RPMI8226 (cell line): ENCODE measurements at regions not wholly inside any gene's neighbourhood (a gene's known extent, or its start where the extent isn't known, plus 50 kb on each side); places are given as distances from the start of the nearest gene placed in this dataset.
"Not testable (repeated sequence)": the region's sequence is repeated elsewhere in the genome, so short reads cannot be mapped to it uniquely, and the experiment has no call there.

ENCODE experiments used
- DNase-seq: peaks from one replicate; pipeline ENCODE4 v3.0.0-alpha.2; 2015

DNA sequence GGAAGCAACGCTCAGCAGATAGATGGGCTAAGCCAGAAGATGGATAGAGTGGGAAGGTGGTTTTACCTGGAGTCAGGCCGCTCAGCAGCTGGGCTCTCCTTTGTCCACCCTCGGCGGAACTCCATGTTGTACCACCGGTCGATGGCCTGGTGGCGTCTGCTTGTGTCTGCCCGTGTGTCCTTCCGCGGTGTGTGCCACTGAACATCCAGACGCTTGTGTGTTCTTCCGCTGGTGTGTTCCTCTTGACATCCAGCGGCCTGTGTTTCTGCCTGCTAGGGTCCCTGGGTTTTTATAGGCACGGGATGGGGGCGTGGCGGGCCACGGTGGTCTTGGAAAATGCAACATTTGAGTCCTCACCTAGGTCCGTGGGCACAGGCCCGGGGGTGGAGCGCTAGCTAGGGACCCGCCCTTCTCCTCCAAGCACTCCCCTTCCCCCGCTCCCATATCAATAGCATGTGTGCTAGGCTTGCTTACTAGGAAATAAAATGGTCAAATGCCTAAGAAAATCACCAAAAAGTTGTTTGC lies 1431.7 kb upstream of the ACVR2A start:
- no peak for DNase-seq

DNA sequence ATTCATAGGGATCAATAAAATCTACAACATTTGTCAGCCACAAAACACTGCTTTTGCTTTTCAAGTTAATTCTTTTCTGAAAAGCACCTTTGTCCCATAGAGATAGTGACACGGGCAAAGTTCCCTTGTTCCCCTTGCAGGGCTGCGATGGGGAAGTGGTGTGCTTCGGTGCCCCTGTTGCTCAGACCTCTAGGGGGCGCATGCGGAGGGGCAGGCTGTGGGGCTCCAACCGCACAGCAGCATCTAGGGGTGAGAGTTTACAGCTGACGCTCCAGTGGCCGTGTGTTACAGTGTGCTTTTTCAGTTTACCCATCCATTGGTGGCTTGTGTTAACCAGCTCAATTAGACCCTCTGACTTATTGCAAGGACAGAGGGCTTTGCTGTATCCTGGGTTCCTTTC lies 1432.2 kb upstream of the ACVR2A start:
- DNase-seq: peak; percentile 44

DNA sequence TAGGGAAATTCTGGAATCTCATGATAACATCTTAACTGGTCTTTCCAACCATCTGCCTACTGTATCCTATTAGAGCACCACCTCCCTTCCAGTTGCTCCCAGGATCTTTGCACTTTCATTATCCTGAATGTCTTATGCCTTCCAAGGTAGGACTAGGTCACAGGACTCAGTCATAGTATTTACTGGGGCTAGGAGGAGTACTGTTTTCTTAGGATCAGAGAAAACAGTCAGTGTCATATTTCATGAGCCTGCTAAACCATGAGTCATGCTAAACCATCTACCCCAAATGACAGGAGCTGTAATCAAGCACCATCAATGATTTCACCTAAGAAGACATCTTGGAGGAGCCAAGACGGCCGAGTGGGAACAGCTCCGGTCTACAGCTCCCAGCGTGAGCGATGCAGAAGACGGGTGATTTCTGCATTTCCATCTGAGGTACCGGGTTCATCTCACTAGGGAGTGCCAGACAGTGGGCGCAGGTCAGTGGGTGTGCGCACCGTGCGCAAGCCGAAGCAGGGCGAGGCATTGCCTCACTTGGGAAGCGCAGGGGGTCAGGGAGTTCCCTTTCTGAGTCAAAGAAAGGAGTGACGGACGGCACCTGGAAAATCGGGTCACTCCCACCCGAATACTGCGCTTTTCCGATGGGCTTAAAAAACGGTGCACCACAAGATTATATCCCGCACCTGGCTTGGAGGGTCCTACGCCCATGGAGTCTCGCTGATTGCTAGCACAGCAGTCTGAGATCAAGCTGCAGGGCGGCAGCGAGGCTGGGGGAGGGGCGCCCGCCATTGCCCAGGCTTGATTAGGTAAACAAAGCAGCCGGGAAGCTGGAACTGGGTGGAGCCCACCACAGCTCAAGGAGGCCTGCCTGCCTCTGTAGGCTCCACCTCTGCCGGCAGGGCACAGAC lies 1439.2 kb upstream of the ACVR2A start:
- DNase-seq: not testable (repeated sequence)

DNA sequence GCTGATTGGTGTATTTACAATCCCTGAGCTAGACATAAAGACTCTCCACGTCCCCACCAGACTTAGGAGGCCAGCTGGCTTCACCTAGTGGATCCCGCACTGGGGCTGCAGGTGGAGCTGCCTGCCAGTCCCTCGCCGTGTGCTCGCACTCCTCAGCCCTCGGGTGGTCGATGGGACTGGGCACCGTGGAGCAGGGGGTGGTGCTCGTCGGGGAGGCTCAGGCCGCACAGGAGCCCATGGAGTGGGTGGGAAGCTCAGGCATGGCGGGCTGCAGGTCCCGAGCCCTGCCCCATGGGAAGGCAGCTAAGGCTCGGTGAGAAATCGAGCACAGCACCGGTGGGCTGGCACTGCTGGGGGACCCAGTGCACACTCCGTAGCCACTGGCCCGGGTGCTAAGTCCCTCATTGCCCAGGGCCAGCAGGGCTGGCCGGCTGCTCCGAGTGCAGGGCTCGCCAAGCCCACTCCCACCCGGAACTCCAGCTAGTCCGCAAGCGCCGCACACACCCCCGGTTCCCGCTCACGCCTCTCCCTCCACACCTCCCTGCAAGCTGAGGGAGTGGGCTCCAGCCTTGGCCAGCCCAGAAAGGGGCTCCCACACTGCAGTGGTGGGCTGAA lies 1441.2 kb upstream of the ACVR2A start:
- DNase-seq: not testable (repeated sequence)

DNA sequence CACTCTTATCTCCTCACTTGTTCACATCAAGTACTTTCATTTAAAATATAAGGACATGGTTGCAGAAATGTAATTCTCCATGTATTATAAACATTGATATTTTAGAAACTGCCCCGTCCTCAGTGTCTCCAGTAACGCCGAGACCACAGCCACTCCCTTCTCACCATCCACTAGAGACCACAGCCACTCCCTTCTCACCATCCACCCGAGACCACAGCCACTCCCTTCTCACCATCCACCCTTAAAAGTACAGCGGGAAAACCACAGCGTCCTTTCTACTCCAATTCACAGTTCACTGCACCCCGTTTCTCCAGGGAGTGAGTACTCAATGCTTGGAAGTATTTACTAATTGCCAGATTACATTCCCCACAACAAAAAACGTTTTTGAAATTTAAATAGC lies 1452.2 kb upstream of the ACVR2A start:
- DNase-seq: no peak

DNA sequence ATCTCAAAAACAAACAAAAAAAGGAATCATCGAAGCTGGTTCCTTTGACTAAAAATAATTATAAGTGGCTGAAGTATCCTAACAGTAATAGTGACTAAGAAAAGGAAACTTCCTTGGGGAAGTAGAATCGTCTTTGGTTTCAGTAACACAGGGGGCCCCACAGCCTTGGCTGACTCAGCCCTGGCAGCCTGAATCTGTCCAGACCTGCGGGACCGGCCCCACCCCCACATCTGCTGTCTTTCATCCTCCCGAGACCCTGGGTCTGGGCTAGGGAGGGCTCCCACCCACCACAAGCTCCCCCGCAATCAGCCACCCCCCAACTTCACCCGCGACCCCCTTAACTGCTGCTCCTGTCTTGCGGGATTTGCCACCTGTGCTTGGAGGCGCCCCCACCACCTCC lies 1452.6 kb upstream of the ACVR2A start:
- no peak for DNase-seq

DNA sequence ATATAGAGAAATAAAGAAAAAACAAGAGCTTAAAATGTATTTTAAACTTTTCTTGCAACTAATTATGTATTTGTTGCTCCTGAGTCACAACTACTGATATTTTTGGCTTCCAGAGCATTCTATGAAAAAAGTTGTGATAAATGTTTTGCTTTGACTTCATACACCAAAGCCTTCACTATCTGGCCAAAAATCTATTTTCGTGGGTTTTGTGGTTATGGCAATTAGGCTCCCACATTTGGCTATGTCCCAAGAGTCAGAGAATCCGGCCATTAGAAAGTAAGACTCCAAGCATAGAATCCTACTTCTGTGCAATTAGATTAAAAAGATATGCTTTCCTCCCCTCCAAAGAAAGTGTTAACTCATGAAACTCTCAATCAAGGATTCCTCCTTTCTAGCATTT lies 1456.1 kb upstream of the ACVR2A start:
- DNase-seq: peak; percentile 15

DNA sequence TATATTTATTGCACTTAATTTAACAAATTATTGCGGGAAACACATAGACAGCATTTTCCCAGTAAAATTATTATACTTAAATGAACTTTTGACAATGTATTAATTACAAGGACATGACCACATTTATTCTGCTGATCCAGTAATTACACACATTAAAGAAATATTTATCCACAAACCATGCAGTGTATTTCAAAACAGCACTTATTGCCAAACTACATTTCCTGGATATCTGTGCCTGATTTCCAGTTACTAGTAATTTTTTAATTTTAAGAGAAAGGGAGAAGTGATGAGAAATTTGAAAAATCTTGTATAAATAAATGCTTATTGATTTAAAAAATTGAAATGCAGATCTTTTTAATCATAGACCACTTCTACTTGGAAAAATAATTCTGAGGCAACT lies 1458.7 kb upstream of the ACVR2A start:
- DNase-seq: no peak

DNA sequence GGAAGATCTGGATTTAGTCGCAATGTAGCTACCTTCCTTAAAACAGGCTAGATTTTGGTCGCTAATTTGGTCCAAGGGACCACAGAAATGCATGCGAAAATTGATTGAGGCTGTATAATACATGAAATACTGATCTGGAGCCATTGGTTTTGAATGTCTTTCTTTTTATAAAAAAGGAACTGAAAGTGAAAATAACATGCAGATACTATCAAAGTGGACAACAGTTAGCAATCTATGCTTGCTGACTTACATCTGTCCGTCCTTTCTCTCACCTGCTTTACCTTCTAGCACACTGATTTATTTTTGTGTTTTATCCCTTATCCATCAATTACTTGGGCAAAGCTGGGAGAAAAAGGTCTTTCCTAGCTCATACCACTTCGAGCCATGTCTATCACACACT lies 1459.8 kb upstream of the ACVR2A start:
- peak; percentile 8 for DNase-seq

DNA sequence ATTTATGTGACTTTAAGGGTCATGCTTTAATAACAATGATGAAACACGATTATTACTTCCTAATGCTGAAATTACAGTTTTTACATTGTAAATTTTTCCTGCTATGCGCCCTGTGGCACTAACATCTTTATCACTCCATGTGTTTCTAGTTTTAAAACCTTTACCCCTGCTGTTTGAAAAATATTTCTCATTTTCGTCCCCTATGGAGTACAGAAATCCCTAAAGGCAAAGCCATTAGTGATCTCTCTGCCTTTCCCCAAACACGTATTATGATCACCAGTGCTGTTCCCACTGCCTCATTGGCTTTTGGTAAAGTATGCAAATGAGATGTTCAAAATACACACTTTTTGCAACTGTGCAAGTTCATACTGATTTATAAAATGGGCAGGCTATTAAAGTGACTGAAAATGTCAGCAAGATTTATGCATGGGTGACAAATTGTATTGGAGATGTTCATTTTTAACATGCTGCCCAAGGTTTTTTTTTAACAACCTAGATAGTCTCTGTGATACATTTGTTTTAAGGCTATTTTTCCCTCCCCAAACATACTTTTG lies 1468.2 kb upstream of the ACVR2A start:
- DNase-seq: no peak

DNA sequence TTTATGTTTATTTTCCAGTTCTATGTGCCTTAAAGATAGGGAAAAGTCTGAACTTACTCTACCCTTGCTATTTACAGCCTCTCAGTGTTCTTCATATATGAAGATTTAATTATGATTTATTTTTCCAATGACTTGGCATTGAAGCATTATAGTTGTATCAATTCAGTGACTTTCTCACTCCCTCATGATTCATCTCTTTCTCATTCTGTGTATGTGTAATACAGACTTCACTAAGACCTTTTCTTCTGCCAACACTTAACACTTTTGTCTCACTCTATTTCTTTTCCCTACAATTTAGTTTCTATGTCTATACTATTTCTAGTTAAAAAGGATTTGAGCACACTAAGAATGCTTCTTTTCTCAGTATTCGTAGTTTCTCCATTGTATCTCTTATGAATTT lies 1470.3 kb upstream of the ACVR2A start:
- no peak for DNase-seq

DNA sequence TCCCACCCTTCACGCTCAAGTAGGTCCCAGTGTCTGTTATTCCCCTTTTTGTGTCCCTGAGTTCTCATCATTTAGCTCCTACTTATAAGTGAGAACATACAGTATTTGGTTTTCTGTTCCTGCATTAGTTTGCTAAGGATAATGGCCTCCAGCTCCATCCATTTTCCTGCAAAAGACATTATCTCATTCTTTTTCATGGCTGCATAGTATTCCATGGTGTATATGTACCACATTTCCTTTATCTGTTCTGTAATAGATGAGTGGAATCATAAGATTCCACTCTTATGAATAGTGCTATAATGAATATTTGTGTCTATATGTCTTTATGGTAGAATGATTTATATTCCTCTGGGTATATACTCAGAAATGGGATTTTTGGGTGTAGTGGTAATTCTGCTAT lies 1473.5 kb upstream of the ACVR2A start:
- DNase-seq: not testable (repeated sequence)

DNA sequence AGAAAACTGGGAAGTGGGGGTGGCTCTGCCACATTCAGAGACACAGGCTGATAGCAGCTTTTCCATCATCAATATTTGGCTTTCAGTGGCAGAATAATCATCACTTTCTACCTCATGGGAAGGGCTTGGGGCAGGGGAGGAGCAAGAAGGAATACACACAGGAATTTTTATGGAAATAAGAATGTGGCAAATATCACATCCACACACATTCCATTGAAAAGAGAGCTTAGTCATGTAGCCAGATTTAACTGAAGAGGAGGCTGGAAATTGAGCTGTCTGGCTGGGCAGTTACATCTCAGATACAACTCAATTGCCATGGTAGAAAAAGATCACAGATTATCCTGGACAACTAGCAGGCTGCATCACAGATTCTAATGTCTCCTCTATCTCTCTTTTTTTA lies 1474.0 kb upstream of the ACVR2A start:
- DNase-seq: no peak

DNA sequence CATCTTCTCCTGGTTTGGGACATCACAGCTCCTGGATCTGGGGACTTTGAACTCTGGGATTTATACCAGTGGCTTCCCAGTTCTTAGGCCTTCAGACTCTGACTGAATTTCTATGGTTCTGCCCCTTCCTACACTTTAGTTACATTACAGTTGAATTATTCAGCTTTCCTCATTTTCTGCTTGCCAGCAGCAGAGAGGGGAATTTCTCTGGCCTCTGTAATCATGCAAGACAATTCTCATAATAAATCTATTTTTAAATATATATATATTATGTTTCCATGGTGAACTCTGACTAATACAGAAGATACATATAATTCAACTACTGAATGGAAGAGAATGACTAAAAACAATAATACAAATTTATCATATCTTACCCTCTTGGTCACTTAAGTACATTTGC lies 1478.6 kb upstream of the ACVR2A start:
- DNase-seq: no peak

DNA sequence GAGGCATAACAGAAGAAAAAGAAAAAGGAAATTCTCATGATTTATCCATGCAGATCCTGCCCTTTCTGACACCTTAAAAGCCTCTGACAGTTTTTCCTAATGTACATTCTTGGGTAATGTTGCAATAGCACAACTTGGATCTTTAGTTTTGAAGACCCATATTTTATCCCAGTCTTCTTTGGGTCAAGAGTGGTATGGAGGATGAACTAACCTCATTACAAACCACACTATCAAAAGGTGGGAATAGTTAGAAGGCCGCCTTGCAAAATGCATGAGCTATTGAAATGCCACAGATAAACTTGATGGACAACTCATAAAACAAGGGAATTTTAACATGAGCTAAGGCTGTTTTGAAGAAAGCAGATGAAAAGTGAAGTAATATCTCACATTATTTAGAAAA lies 1479.8 kb upstream of the ACVR2A start:
- no peak for DNase-seq

DNA sequence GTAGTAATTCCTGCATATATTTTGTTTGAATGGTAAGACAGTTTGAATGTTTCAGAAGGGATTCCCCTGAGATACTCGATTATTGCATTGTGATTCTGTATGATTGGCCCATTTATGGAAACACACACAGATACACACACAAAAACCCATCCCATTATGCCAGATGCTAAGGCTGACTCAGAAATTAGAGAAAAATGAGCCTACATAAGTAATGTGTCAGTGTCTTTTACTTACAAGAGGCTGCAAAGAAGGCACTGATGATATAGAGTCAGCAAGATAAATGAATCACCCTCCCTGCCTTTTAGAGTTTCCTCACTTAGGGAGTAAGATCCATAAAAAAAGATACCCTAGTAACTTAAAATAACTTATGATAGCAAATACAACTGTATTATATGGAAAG lies 1481.1 kb upstream of the ACVR2A start:
- no peak for DNase-seq

DNA sequence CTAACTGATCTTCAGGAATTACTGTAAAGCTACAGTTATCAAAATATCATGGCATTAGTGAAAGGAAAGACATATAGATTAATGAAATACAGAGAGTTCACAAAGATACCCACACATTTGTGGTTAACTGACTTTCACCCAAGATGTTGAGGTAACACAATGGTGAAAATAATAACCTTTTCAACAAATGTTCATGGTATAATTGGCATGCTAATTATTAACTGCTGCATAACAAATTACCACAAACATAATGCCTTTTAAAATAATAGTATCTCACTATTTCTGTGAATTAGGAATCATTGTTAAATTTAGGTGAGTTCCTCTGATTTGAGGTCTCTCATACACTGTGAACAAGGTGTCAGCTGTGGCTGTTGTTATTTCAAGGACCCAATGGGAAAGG lies 1493.1 kb upstream of the ACVR2A start:
- no peak for DNase-seq

DNA sequence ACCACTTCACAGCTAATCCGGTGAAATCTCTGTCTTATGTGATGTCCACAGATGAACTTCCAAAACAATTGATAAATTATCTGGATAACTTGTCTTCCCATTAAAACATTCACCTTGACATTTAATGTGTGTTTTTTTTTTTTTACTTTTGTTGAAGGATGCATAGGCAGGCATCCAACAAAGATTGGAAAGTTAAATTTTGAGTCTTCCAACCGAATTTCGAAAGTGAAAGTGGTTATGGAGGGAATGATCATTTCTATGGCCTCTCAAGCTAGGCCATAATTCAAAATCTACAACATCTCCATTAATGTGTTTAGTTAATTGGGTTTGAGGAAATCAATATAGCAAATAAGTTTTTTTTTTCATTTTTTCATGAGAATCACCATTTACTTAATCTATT lies 1495.5 kb upstream of the ACVR2A start:
- DNase-seq: no peak

DNA sequence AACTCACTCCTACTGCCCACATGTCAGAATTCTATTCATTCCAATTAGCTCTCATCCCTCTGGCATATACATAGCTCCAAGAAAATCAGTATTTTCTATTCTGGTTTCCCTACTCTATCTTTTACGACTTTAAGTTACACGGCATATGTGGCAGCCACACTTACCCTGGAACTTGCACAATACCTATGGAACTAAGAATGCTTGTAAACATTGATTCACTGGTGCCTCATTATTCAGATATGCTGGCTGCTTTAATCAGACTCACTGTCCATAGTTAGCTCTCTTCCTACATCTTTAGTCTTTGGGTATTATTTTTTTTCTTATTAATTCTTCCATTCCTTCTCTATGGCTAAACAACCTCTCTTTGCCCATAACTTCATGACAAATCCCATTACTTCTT lies 1519.9 kb upstream of the ACVR2A start:
- no peak for DNase-seq

DNA sequence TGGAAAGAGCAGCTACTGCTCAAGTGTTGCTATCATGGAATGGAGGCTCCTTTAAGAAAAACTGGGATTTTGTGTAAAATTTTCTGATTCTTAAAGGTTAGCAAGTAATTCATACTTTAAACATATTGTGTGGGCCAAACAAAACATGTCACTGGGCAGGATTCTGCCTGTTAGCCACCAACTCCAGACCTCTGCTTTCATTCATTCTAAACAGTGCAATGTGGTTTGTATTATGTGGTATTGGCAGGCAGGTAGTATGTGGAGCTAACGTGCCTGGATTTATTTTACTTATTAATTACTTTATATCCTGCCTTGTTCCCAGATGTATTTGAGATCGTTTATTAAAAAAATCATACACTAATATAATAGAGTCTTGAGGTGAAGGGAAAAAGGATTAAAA lies 1521.3 kb upstream of the ACVR2A start:
- DNase-seq: no peak

DNA sequence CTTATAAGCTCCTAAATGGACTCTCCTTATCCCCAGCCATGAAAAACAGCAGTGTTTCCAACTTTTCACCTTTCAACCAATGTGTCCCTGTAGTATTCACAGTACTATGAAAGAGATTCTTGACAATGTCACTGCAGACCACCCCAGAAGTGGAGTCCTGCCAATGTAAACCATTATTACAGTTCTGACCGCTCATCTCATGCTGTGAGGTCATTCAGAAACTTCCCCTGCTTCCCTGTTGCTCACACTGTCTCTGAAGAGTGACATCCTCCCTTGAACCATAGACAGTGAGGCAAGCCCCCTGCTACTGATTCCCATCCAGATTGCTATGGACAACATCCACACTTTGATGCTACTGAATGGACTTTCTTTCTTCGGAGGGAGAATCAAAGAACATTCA lies 1523.7 kb upstream of the ACVR2A start:
- DNase-seq: no peak

DNA sequence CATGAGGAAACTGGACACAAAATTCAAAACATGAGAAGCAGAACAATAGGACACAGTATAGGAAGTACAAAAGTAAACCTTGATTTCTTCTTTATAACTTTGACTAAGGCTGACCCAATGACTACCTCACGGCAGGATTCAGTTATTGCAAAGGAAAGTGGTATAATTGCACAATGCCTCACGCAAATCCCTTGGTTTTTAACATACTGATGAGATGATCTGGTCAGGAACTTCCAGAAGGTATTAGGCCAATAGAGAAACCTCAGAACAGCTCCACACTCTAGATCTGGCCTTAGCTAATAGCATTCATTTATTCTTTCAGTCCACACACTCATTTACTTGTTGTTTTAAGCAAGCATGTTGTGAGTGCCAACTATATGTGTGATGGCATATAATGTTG lies 1526.9 kb upstream of the ACVR2A start:
- DNase-seq: no peak

DNA sequence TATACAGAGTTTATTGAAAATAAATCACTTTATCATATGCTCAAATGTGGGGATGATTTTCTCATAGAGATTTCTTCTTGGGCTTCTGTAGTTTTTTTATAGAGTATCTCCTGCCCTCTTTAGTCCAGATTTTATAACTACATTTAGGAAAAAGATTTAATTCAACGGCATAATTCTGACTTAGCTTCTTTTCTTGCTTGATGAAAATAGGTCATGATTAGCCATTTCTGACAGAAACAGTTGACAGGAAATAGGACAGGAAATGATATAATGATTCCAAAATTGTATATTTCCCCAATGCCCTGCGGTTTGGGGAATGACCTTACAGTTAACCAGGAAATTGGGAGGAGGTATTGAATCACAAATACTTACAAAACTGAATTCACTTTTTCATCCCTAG lies 1531.9 kb upstream of the ACVR2A start:
- DNase-seq: no peak

DNA sequence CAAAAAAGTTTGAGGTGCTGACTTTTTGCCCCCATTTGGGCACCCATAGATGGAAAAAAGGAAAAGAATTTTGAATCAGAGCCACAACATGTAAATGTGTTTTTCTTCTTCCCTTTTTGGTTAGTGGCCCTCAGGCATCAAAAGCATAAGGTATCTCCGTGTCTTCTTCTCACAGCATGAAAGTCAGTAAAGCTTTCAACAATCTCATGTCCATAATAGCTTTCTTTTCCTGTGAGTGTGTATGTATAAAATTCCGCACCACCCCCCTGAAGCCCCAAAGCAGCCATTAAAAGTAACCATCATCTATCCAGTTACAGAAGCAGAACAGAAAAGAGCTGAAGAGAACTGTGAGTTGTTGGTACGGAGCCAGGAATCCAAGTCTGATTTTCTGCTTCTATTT lies 1539.7 kb upstream of the ACVR2A start:
- DNase-seq: no peak
